Astrocyte of the cerebellum (primary cell): ENCODE measurements at regions not wholly inside any gene's neighbourhood (a gene's known extent, or its start where the extent isn't known, plus 50 kb on each side); places are given as distances from the start of the nearest gene placed in this dataset.
"Not testable (repeated sequence)": the region's sequence is repeated elsewhere in the genome, so short reads cannot be mapped to it uniquely, and the experiment has no call there.

ENCODE experiments used
- DNase-seq: peaks from one replicate; pipeline ENCODE4 v3.0.0-alpha.2; 2011; ENCODE audit warnings: low read depth
- H3K4me3 ChIP-seq: 2 replicates; pipeline ENCODE4 v1.5.1; 2011; ENCODE audit warnings: mild to moderate bottlenecking, low read depth, low read length, moderate library complexity
- in situ Hi-C: cut with HindIII; loops from 2 replicates; pipeline ENCODE4 v1.10.0; 2017; ENCODE audit warnings: low sequenced_read_pairs
- TF ChIP-seq, protein P1 (sequence below): IDR thresholded peaks from 2 replicates; pipeline ENCODE4 v1.5.1; 2012; ENCODE audit warnings: low read length, low read depth, moderate library complexity, mild to moderate bottlenecking; ENCODE audit errors: missing control alignments

DNA sequence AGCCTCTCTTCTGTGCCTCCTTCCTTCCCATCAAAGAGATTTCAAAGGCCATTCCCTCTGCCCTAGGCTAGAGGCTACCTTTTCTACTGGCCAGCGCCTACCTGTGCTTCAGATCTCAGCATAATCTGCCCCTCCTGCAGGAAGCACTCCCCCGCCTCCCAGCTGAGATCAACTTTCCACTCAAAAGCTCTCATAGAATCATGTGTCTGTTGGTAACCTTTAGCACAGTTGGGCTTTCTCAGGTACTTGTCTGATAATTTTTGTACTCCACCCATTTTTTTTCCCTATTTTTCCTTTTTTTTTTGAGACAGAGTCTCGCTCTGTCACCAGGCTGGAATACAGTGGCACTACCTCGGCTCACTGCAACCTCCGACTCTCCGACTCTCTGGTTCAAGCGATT lies 231.0 kb upstream of the PRSS58 start:
- no peak for DNase-seq
- in situ Hi-C loops = no loop called here
- H3K4me3 ChIP-seq = no peak overlapping the region
- TF ChIP-seq, protein P1, sequence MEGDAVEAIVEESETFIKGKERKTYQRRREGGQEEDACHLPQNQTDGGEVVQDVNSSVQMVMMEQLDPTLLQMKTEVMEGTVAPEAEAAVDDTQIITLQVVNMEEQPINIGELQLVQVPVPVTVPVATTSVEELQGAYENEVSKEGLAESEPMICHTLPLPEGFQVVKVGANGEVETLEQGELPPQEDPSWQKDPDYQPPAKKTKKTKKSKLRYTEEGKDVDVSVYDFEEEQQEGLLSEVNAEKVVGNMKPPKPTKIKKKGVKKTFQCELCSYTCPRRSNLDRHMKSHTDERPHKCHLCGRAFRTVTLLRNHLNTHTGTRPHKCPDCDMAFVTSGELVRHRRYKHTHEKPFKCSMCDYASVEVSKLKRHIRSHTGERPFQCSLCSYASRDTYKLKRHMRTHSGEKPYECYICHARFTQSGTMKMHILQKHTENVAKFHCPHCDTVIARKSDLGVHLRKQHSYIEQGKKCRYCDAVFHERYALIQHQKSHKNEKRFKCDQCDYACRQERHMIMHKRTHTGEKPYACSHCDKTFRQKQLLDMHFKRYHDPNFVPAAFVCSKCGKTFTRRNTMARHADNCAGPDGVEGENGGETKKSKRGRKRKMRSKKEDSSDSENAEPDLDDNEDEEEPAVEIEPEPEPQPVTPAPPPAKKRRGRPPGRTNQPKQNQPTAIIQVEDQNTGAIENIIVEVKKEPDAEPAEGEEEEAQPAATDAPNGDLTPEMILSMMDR = no peak

DNA sequence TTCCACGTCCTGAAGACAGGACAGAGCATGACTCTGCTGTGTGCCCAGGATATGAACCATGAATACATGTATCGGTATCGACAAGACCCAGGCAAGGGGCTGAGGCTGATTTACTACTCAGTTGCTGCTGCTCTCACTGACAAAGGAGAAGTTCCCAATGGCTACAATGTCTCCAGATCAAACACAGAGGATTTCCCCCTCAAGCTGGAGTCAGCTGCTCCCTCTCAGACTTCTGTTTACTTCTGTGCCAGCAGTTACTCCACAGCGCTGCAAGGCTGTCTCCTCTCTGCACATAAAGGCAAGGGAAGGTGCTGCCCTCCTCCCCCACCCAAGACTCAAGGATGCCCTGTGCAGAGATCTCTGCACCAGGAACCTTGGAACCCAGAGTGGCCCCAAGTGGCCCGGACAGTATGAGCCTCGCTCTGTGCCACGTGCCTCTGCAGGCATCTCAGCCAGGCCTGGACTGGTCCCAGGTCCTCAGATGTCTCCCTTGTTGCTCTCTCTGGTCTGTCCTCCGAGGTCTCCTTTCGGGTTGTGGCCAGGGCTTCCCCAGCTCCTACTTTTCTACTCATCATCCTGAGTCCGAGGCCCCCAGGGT lies 230.3 kb upstream of the PRSS58 start:
- in situ Hi-C loops = no loop called here
- TF ChIP-seq, protein P1 = no peak
- H3K4me3 ChIP-seq = no peak overlapping the region
- DNase-seq = no peak

- H3K4me3 ChIP-seq, DNase-seq, in situ Hi-C loops: not testable (repeated sequence)
These were observed 229.7 kb upstream of the PRSS58 start for GRCh38 chr7:142487565-142487964.

DNA sequence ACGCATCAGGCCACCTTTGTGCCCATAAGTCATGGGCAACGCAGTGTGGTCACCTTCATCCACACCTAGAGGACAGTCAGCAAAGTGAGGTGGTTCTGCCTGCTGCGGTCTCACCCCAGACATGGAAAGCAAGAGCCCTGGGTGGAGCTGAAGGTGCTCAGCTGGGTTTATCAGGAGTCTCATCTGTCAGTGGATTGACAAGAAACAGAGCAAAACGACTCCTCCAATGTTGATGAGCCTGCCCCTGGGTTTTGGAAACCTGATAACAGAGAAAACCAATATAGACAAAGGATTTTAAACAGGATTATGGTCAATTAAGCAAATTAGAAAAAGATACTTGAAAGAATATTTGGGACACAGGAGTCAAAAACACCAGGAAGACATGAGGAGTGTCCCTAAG lies 229.3 kb upstream of the PRSS58 start:
- in situ Hi-C loops = no loop called here
- no peak overlapping the region for H3K4me3 ChIP-seq
- DNase-seq = no peak
- TF ChIP-seq, protein P1 = no peak

GRCh38 chr7:142485617-142486226 lies 227.9 kb upstream of the PRSS58 start:
- TF ChIP-seq, protein P1 = peak; percentile 56
- no peak overlapping the region for H3K4me3 ChIP-seq
- no peak for DNase-seq
- in situ Hi-C loops = no loop called here

DNA sequence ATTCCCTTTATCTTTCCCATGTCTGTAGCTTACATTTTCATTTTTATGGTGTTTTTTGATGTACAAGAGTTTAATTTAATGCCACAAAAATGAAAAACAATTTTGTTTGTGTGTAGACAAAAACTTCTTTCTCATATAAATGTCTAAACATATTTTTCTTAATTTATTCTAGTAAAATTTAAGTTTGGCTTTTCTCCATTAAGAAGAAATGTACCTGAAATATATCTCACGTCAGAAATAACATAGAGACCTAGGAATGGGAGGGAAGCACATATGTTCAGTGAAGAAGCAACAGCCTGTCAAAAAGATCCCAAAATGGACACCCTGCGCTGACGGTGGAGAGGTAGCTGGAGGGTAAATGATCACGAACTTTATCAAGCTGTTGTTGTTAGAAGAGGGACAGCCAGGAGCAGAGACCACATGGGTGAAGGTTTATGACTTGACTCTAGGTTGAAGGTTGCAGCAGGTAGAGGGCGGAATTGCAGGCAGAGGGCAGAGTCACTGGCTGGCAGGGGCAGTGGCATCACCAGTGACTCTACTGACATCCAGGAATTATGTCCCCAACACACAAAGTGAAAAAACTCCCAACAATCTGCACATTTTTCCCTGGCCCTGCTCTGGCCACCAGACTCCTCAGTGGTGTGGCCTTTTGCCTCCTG lies 225.9 kb upstream of the PRSS58 start:
- TF ChIP-seq, protein P1 = no peak
- H3K4me3 ChIP-seq = no peak overlapping the region
- DNase-seq = no peak
- in situ Hi-C loops = no loop called here
